ENCODE measurements at regions not wholly inside any gene's neighbourhood (a gene's known extent, or its start where the extent isn't known, plus 50 kb on each side); places are given as distances from the start of the nearest gene placed in this dataset.

DNA sequence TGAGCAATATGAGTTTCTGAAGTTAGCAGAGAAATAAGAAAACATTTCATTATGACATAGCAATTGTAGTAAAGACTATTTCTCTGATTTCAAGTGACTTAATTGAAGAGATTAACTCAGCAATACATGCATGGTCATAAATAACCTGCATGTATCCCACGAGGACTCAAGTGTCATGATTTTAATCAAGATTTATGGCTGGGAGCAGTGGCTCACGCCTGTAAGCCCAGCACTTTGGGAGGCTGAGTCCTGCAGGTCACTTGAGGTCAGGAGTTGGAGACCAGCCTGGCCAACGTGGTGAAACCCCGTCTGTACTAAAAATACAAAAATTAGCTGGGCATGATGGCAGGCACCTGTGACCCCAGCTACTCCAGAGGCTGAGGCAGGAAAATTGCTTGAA, 311.9 kb upstream of the PLD5 start:
- no peak for TF ChIP-seq POLR2AphosphoS5 (IDR thresholded peaks at IDR 0.05; ENCODE audit: low read depth, low read length)
- TF ChIP-seq, protein P1, sequence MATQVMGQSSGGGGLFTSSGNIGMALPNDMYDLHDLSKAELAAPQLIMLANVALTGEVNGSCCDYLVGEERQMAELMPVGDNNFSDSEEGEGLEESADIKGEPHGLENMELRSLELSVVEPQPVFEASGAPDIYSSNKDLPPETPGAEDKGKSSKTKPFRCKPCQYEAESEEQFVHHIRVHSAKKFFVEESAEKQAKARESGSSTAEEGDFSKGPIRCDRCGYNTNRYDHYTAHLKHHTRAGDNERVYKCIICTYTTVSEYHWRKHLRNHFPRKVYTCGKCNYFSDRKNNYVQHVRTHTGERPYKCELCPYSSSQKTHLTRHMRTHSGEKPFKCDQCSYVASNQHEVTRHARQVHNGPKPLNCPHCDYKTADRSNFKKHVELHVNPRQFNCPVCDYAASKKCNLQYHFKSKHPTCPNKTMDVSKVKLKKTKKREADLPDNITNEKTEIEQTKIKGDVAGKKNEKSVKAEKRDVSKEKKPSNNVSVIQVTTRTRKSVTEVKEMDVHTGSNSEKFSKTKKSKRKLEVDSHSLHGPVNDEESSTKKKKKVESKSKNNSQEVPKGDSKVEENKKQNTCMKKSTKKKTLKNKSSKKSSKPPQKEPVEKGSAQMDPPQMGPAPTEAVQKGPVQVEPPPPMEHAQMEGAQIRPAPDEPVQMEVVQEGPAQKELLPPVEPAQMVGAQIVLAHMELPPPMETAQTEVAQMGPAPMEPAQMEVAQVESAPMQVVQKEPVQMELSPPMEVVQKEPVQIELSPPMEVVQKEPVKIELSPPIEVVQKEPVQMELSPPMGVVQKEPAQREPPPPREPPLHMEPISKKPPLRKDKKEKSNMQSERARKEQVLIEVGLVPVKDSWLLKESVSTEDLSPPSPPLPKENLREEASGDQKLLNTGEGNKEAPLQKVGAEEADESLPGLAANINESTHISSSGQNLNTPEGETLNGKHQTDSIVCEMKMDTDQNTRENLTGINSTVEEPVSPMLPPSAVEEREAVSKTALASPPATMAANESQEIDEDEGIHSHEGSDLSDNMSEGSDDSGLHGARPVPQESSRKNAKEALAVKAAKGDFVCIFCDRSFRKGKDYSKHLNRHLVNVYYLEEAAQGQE (IDR thresholded peaks at IDR 0.05; ENCODE audit: insufficient read depth in 1 of 2, low read depth in 2 of 2, low read length in 2 of 2) = no peak
- TF ChIP-seq TAF1 (IDR thresholded peaks at IDR 0.05; ENCODE audit: borderline replicate concordance, insufficient read depth, low read length) = no peak
